ENCODE measurements at regions not wholly inside any gene's neighbourhood (a gene's known extent, or its start where the extent isn't known, plus 50 kb on each side); places are given as distances from the start of the nearest gene placed in this dataset.

DNA sequence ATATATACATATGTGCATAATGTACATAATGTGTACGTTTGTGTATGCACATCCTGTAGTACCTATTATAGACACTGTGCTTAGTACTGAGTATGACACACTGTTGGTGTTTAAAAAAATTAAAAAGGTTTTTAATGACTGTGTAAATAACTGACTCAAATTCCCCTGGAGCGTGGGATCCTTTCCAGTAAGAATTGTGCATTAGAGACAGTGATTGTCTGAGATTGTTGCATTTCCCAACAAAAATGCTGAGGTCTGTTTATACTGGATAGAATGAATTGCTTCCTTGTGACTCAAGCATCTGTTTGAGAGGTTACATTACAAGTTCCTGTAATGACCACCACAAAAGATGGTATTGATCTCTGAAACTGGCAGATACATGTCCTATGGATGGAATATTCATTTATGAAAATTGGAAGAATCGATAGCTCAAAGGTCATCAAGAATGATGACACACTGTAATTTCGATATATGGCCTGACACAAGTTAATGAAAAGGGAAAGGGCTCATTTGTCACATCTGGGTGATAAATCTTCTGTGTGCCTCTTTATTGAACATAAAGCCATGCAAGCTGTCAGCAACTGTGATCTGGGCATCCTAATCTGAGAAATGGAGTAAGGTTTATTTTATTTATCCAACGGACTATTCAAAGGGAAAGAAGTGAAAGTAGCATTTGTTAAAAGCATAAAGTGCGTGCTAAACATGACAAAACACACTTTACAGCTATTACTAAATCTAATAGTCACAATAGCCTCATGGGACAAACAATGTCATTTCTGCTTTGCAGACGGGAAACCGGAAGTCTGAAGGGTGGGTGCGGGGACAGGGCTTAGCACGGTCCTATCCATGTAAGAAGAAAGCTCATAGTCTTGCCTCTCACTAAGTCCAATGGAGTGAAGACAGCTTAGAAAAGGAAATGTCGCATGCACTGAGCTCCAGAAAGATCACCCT is 228.8 kb downstream of the CDH11 start:
- CTCF ChIA-PET = interaction anchor here (0.7 kb wide), 1 partner anchor 9 kb away, joined by 3 read pairs; no protein-coding TSS in a partner anchor
- WGBS (ENCODE audit: insufficient coverage, insufficient replicate concordance, low lambda C conversion rate, missing lambda C conversion rate) = 28% methylated on average over 11 of the region's 11 CpGs
- Histone ChIP-seq H3K27ac (ENCODE audit: control insufficient read depth, insufficient read depth) (no peak overlapping the region), H3K4me2 (ENCODE audit: control insufficient read depth, insufficient read depth) (no peak overlapping the region), H3K9me3 (replicated peaks; ENCODE audit: control insufficient read depth, insufficient read depth, low read length) (no peaks in the 10 kb centered on the region; the same call in 2 of the 3 replicates), H3K4me1 (ENCODE audit: control insufficient read depth, insufficient read depth, low read length) (no peaks in the 10 kb centered on the region), H3K36me3 (ENCODE audit: control insufficient read depth in 2 of 2, insufficient read depth in 2 of 2, low read length in 1 of 2) (no peaks in the 10 kb centered on the region), H3K79me2 (ENCODE audit: control insufficient read depth, insufficient read depth, low read length) (no peaks in the 10 kb centered on the region), H3K9ac (ENCODE audit: control insufficient read depth, insufficient read depth, low read length) (no peak overlapping the region), H3K4me3 (no peak overlapping the region), H2AFZ (ENCODE audit: control insufficient read depth, low read depth, low read length) (no peak overlapping the region), H4K20me1 (ENCODE audit: control insufficient read depth, insufficient read depth) (no peaks in the 10 kb centered on the region), H3K27me3 (replicated peaks in 1 of 2; ENCODE audit: control insufficient read depth in 2 of 2, insufficient read depth in 2 of 2, low read length in 1 of 2) (no peaks in the 10 kb centered on the region)
- ATAC-seq (no peak), DNase-seq (ENCODE audit: low read depth, low spot score) (no peak), FAIRE-seq (no peak)
- intact Hi-C loops (cut with micrococcal nuclease; ENCODE audit: unreplicated experiment) (loop anchor here (10.0 kb wide), 1 partner anchor 222 kb away; no protein-coding TSS in a partner anchor), in situ Hi-C loops (cut with MboI) (no loop called here)
- SMC1A ChIA-PET (ENCODE audit: uncharacterized antibody, unreplicated experiment) = interaction anchor here (1.0 to 3.2 kb wide), 2 partner anchors 10 kb away, joined by 3 to 11 read pairs; no protein-coding TSS in a partner anchor
- no TSS peak for BruUV-seq (replicated peaks)
- POLR2A ChIA-PET = no interaction called here
- RAD21 ChIA-PET (ENCODE audit: unreplicated experiment) = interaction anchor here (0.9 to 1.9 kb wide), 3 partner anchors 20 to 89 kb away, joined by 3 to 4 read pairs (median 3); no protein-coding TSS in a partner anchor
- TF ChIP-seq ZNF274 (IDR thresholded peaks at IDR 0.05; ENCODE audit: insufficient read depth, insufficient read length) (no peak), POLR2AphosphoS2 (IDR thresholded peaks at IDR 0.05; ENCODE audit: low read depth, low read length) (no peak), POLR2AphosphoS5 (IDR thresholded peaks at IDR 0.05; ENCODE audit: low read length) (no peak), FOXM1 (IDR thresholded peaks at IDR 0.05; ENCODE audit: low read depth, low read length) (no peak), NR2C2 (IDR thresholded peaks at IDR 0.05; ENCODE audit: borderline replicate concordance, control insufficient read depth, insufficient read length, low read depth) (no peak), HDGF (IDR thresholded peaks at IDR 0.05) (no peak), POU2F2 (IDR thresholded peaks at IDR 0.05; ENCODE audit: borderline replicate concordance, low read depth, low read length) (no peak), TCF7 (IDR thresholded peaks at IDR 0.05; ENCODE audit: borderline replicate concordance) (no peak), PAX5 (IDR thresholded peaks at IDR 0.05; ENCODE audit: borderline replicate concordance, low read depth, low read length) (no peak), RAD21 (IDR thresholded peaks at IDR 0.05; ENCODE audit: insufficient read depth, low read depth, low read length) (no peak), IKZF2 (IDR thresholded peaks at IDR 0.05) (no peak), ESRRA (IDR thresholded peaks at IDR 0.05; ENCODE audit: low read length) (no peak)
- TF ChIP-seq, protein P1, sequence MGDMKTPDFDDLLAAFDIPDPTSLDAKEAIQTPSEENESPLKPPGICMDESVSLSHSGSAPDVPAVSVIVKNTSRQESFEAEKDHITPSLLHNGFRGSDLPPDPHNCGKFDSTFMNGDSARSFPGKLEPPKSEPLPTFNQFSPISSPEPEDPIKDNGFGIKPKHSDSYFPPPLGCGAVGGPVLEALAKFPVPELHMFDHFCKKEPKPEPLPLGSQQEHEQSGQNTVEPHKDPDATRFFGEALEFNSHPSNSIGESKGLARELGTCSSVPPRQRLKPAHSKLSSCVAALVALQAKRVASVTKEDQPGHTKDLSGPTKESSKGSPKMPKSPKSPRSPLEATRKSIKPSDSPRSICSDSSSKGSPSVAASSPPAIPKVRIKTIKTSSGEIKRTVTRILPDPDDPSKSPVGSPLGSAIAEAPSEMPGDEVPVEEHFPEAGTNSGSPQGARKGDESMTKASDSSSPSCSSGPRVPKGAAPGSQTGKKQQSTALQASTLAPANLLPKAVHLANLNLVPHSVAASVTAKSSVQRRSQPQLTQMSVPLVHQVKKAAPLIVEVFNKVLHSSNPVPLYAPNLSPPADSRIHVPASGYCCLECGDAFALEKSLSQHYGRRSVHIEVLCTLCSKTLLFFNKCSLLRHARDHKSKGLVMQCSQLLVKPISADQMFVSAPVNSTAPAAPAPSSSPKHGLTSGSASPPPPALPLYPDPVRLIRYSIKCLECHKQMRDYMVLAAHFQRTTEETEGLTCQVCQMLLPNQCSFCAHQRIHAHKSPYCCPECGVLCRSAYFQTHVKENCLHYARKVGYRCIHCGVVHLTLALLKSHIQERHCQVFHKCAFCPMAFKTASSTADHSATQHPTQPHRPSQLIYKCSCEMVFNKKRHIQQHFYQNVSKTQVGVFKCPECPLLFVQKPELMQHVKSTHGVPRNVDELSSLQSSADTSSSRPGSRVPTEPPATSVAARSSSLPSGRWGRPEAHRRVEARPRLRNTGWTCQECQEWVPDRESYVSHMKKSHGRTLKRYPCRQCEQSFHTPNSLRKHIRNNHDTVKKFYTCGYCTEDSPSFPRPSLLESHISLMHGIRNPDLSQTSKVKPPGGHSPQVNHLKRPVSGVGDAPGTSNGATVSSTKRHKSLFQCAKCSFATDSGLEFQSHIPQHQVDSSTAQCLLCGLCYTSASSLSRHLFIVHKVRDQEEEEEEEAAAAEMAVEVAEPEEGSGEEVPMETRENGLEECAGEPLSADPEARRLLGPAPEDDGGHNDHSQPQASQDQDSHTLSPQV (IDR thresholded peaks at IDR 0.05) = no peak
- TF ChIP-seq, protein P2, sequence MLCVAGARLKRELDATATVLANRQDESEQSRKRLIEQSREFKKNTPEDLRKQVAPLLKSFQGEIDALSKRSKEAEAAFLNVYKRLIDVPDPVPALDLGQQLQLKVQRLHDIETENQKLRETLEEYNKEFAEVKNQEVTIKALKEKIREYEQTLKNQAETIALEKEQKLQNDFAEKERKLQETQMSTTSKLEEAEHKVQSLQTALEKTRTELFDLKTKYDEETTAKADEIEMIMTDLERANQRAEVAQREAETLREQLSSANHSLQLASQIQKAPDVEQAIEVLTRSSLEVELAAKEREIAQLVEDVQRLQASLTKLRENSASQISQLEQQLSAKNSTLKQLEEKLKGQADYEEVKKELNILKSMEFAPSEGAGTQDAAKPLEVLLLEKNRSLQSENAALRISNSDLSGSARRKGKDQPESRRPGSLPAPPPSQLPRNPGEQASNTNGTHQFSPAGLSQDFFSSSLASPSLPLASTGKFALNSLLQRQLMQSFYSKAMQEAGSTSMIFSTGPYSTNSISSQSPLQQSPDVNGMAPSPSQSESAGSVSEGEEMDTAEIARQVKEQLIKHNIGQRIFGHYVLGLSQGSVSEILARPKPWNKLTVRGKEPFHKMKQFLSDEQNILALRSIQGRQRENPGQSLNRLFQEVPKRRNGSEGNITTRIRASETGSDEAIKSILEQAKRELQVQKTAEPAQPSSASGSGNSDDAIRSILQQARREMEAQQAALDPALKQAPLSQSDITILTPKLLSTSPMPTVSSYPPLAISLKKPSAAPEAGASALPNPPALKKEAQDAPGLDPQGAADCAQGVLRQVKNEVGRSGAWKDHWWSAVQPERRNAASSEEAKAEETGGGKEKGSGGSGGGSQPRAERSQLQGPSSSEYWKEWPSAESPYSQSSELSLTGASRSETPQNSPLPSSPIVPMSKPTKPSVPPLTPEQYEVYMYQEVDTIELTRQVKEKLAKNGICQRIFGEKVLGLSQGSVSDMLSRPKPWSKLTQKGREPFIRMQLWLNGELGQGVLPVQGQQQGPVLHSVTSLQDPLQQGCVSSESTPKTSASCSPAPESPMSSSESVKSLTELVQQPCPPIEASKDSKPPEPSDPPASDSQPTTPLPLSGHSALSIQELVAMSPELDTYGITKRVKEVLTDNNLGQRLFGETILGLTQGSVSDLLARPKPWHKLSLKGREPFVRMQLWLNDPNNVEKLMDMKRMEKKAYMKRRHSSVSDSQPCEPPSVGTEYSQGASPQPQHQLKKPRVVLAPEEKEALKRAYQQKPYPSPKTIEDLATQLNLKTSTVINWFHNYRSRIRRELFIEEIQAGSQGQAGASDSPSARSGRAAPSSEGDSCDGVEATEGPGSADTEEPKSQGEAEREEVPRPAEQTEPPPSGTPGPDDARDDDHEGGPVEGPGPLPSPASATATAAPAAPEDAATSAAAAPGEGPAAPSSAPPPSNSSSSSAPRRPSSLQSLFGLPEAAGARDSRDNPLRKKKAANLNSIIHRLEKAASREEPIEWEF (IDR thresholded peaks at IDR 0.05; ENCODE audit: insufficient replicate concordance, low read depth, low read length) = no peak
